HEK293T (cell line): ENCODE measurements at regions not wholly inside any gene's neighbourhood (a gene's known extent, or its start where the extent isn't known, plus 50 kb on each side); places are given as distances from the start of the nearest gene placed in this dataset.

Experiments
- CTBP1 ChIP-seq: fragments of 450-650 bp; IDR thresholded peaks from 2 replicates; pipeline ENCODE4 v1.6.1; 2016; ENCODE audit warnings: borderline replicate concordance
- FOXK2 ChIP-seq: fragments of 450-650 bp; IDR thresholded peaks from 2 replicates; pipeline ENCODE4 v1.6.1; 2016; ENCODE audit warnings: mild to moderate bottlenecking
- FOXM1 ChIP-seq: fragments of 450-650 bp; IDR thresholded peaks from 2 replicates; pipeline ENCODE4 v1.6.1; 2017; ENCODE audit warnings: mild to moderate bottlenecking, borderline replicate concordance
- NFRKB ChIP-seq: fragments of 450-650 bp; IDR thresholded peaks from 2 replicates; pipeline ENCODE4 v1.6.1; 2016; ENCODE audit warnings: mild to moderate bottlenecking, moderate library complexity
- PKNOX1 ChIP-seq: fragments of 450-650 bp; IDR thresholded peaks from 2 replicates; pipeline ENCODE4 v1.6.1; 2016

GRCh38 chr9:108486831-108487230 lies 369.0 kb downstream of the ACTL7B start:
- TF ChIP-seq PKNOX1 = no peak
- no peak for TF ChIP-seq FOXM1
- no peak for TF ChIP-seq NFRKB
- no peak for TF ChIP-seq FOXK2
- TF ChIP-seq CTBP1 = no peak
